ENCODE measurements at regions not wholly inside any gene's neighbourhood (a gene's known extent, or its start where the extent isn't known, plus 50 kb on each side); places are given as distances from the start of the nearest gene placed in this dataset.
A peak's percentile ranks its signal among the peaks of the same experiment; 100 is the strongest.

DNA sequence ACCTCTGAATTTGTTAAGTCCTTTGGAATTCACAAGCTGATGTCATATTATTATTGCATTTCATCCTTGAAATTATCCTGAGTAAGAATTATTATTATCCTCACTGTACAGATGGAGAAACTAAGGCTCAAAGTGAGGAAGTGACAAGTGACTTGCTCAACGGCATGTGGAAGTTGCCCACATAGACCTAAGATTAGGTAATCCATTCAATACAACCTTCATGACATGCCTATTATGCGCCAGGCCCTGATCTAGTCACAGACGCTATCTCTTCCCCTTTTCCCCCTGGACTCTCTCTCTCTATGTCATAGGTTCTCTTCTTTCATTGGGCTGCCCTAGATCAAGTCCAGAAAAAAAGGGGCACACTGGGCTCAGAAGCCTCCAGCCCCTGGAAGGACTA is 84.9 kb upstream of the KCNK2 start:
- Histone ChIP-seq H3K9ac (ENCODE audit: insufficient read depth, low read length) (no peak overlapping the region), H3K27ac (ENCODE audit: insufficient read depth, low read length) (no peak overlapping the region), H3K4me2 (ENCODE audit: extremely low read depth, insufficient read depth, low read length) (no peak overlapping the region), H4K20me1 (ENCODE audit: control insufficient read depth, extremely low read depth, insufficient read depth, low read length) (no peaks in the 10 kb centered on the region), H3K36me3 (ENCODE audit: control insufficient read depth, insufficient read depth, low read length) (no peaks in the 10 kb centered on the region), H3K79me2 (ENCODE audit: control insufficient read depth, insufficient read depth, low read length) (no peaks in the 10 kb centered on the region), H3K27me3 (ENCODE audit: control insufficient read depth, insufficient read depth, low read length) (no peaks in the 10 kb centered on the region), H3K4me1 (ENCODE audit: control insufficient read depth, extremely low read depth, insufficient read depth, low read length) (peaks cover 6% of the 10 kb centered on the region), H3K4me3 (replicated peaks in 1 of 4; ENCODE audit: control extremely low read depth in 1 of 4, insufficient read depth in 1 of 4, low read depth in 3 of 4, low read length in 4 of 4) (no peak overlapping the region), H2AFZ (ENCODE audit: low read length) (no peak overlapping the region), H3K9me3 (ENCODE audit: control insufficient read depth, insufficient read depth, low read depth, low read length) (no peaks in the 10 kb centered on the region)
- DNase-seq (ENCODE audit: low read depth in 2 of 2) = no peak
- TF ChIP-seq, protein P1, sequence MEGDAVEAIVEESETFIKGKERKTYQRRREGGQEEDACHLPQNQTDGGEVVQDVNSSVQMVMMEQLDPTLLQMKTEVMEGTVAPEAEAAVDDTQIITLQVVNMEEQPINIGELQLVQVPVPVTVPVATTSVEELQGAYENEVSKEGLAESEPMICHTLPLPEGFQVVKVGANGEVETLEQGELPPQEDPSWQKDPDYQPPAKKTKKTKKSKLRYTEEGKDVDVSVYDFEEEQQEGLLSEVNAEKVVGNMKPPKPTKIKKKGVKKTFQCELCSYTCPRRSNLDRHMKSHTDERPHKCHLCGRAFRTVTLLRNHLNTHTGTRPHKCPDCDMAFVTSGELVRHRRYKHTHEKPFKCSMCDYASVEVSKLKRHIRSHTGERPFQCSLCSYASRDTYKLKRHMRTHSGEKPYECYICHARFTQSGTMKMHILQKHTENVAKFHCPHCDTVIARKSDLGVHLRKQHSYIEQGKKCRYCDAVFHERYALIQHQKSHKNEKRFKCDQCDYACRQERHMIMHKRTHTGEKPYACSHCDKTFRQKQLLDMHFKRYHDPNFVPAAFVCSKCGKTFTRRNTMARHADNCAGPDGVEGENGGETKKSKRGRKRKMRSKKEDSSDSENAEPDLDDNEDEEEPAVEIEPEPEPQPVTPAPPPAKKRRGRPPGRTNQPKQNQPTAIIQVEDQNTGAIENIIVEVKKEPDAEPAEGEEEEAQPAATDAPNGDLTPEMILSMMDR (conservative IDR thresholded peaks at IDR 0.05 in 1 of 2, IDR thresholded peaks at IDR 0.05 in 1 of 2; ENCODE audit: low read depth in 1 of 2, low read length in 2 of 2) = no peak
- no peak for TF ChIP-seq EZH2 (IDR thresholded peaks at IDR 0.05; ENCODE audit: low read length, missing control alignments)

DNA sequence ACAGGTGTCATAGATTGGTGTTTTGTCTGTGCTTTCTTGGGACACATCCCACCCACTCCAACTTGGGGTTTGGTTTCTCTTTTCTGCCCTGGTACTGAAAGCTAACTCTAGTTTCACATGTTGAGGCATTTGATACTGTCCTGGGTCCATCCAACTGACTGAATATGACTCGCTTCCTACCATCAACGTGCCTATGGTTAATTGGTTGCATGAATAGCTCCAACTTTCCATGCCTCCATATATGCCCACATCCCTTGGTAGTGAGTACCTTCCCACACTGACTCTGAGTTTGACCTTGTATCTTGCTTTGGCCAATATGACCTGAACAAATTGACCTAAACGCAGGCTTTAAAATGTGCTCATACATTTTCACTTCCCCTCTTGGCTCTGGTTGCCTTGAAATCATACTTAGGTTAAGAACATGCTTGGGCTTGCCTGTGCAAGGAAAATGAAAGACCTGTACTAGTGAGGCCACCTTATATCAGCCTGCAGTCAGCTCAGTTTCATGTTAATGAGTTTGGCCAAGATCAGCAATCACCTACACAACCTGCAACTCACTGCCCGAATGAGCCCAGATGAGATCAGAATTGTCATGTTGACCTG is 81.0 kb upstream of the KCNK2 start:
- Histone ChIP-seq H3K36me3 (ENCODE audit: control insufficient read depth, insufficient read depth, low read length) (no peaks in the 10 kb centered on the region), H4K20me1 (ENCODE audit: control insufficient read depth, extremely low read depth, insufficient read depth, low read length) (no peaks in the 10 kb centered on the region), H3K4me1 (ENCODE audit: control insufficient read depth, extremely low read depth, insufficient read depth, low read length) (peaks cover 9% of the 10 kb centered on the region), H3K9ac (ENCODE audit: insufficient read depth, low read length) (no peak overlapping the region), H3K4me3 (replicated peaks in 1 of 4; ENCODE audit: control extremely low read depth in 1 of 4, insufficient read depth in 1 of 4, low read depth in 3 of 4, low read length in 4 of 4) (no peak overlapping the region), H3K9me3 (ENCODE audit: control insufficient read depth, insufficient read depth, low read depth, low read length) (no peaks in the 10 kb centered on the region), H2AFZ (ENCODE audit: low read length) (no peak overlapping the region), H3K4me2 (ENCODE audit: extremely low read depth, insufficient read depth, low read length) (no peak overlapping the region), H3K27me3 (ENCODE audit: control insufficient read depth, insufficient read depth, low read length) (no peaks in the 10 kb centered on the region), H3K27ac (ENCODE audit: insufficient read depth, low read length) (no peak overlapping the region), H3K79me2 (ENCODE audit: control insufficient read depth, insufficient read depth, low read length) (no peaks in the 10 kb centered on the region)
- TF ChIP-seq, protein P1 (conservative IDR thresholded peaks at IDR 0.05 in 1 of 2, IDR thresholded peaks at IDR 0.05 in 1 of 2; ENCODE audit: low read depth in 1 of 2, low read length in 2 of 2) = no peak
- no peak for TF ChIP-seq EZH2 (IDR thresholded peaks at IDR 0.05; ENCODE audit: low read length, missing control alignments)
- no peak for DNase-seq (ENCODE audit: low read depth in 2 of 2)

DNA sequence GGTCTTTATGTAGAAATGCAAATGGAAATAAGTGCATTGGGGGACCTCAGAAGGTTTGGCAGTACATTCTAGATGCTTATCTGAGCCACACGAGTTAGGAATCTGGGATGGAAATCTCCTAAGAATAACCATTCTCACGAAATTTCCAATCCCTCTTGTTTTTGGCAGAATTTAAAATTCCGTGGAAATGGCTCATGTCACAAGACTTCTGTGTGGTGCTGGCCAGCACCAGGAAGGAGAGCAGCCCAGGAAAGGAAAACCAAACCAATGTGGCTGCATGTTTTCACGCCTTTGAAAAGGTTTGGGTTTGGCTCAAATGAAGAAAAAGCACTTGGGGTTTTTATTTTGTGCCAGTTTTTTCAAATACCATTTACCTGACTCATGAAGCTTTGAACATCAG is 80.1 kb upstream of the KCNK2 start:
- TF ChIP-seq, protein P1 (conservative IDR thresholded peaks at IDR 0.05 in 1 of 2, IDR thresholded peaks at IDR 0.05 in 1 of 2; ENCODE audit: low read depth in 1 of 2, low read length in 2 of 2) = no peak
- TF ChIP-seq EZH2 (IDR thresholded peaks at IDR 0.05; ENCODE audit: low read length, missing control alignments) = no peak
- Histone ChIP-seq H3K4me2 (ENCODE audit: extremely low read depth, insufficient read depth, low read length) (no peak overlapping the region), H3K9ac (ENCODE audit: insufficient read depth, low read length) (no peak overlapping the region), H3K27ac (ENCODE audit: insufficient read depth, low read length) (no peak overlapping the region), H3K9me3 (ENCODE audit: control insufficient read depth, insufficient read depth, low read depth, low read length) (no peaks in the 10 kb centered on the region), H3K79me2 (ENCODE audit: control insufficient read depth, insufficient read depth, low read length) (no peaks in the 10 kb centered on the region), H4K20me1 (ENCODE audit: control insufficient read depth, extremely low read depth, insufficient read depth, low read length) (no peaks in the 10 kb centered on the region), H3K4me3 (replicated peaks in 1 of 4; ENCODE audit: control extremely low read depth in 1 of 4, insufficient read depth in 1 of 4, low read depth in 3 of 4, low read length in 4 of 4) (no peak overlapping the region), H3K4me1 (ENCODE audit: control insufficient read depth, extremely low read depth, insufficient read depth, low read length) (peaks cover 9% of the 10 kb centered on the region), H3K36me3 (ENCODE audit: control insufficient read depth, insufficient read depth, low read length) (no peaks in the 10 kb centered on the region), H2AFZ (ENCODE audit: low read length) (no peak overlapping the region), H3K27me3 (ENCODE audit: control insufficient read depth, insufficient read depth, low read length) (no peaks in the 10 kb centered on the region)
- DNase-seq (ENCODE audit: low read depth in 2 of 2) = peak; percentile 68 to 99
